HG02763 (cell line): ENCODE measurements at regions not wholly inside any gene's neighbourhood (a gene's known extent, or its start where the extent isn't known, plus 50 kb on each side); places are given as distances from the start of the nearest gene placed in this dataset.

Source experiments
- ATAC-seq: cut with Tn5 transposase; IDR thresholded peaks from one replicate; pipeline ENCODE4 v1.9.1; 2021; ENCODE audit warnings: mild to moderate bottlenecking, moderate library complexity; ENCODE audit not compliant: unreplicated experiment

DNA sequence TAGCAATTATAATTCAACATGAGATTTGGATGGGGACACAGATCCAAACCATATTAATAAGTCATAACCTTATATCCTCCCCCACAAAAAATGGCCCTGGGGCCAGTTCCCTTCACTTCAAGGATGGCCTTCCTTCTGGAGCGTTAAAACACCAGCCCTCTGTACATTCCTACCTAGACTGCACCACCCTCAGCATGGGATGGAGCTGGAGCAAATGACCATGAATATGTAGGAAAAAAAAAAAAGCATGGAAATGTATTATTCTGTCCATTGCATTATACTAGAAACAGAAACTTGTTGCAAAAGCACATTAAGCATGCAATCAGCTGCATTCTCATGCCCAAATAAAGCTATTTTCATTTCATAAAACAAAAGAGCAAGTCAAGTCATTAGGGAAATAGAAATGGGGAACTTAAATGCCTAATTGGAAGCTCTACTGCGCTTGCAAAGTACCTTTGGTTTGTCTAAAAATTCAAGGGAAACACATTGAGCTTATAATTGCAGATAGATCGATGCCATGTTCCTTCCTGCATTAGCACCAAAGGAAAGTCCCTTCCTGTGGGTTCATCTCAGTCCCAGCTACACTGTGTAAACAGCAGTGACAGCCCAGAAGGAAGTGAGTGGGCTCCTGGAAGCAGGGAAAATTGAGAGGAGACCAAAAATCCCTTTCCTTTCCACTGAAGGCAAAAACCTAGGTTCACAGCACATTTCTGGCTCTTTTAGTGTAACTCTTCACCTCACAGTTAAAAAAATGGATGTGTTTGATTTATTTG lies 252.0 kb upstream of the KLHL29 start:
- no peak for ATAC-seq

DNA sequence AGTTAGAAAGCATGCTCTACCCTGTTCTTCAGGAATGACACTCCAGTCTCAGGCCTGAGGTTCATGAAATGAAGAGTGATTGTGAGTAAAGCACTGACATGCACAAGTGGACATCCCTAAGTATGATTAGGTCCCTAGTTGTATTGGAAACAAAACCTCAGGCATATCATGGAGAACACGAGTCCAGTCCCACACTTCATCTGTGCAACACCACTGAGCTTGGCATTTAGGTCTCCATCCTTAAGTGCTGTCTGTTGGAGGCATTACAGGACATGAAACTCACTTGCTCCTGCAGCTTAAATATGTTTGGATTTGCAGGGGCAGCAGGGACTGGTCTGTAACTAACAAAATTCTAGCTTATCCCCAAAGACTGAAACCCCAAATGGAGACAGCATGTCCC lies 250.3 kb upstream of the KLHL29 start:
- ATAC-seq, result no peak

GRCh38 chr2:23135481-23136100 lies 249.4 kb upstream of the KLHL29 start:
- ATAC-seq, result no peak

GRCh38 chr2:23137166-23137565 lies 247.8 kb upstream of the KLHL29 start:
- ATAC-seq, result no peak

GRCh38 chr2:23138701-23139100 lies 246.3 kb upstream of the KLHL29 start:
- no peak for ATAC-seq

GRCh38 chr2:23145460-23145859 lies 239.5 kb upstream of the KLHL29 start:
- no peak for ATAC-seq

DNA sequence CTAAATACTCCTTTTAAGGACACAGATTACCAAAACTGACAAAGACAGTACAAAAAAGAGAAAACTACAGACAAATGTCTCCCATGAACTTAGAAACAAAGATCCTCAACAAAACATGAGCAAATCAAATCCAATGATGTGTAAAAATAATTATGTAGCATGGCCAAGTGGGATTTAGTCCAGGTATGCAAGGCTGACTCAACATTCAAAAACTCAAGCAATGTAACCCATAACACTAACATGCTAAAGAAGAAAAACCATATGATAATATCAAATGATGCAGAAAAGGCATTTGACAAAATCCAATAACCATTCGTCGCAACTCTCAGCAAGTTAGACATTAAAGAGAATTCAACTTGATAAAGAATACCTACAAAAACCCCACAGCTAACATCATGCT lies 239.0 kb upstream of the KLHL29 start:
- no peak for ATAC-seq

DNA sequence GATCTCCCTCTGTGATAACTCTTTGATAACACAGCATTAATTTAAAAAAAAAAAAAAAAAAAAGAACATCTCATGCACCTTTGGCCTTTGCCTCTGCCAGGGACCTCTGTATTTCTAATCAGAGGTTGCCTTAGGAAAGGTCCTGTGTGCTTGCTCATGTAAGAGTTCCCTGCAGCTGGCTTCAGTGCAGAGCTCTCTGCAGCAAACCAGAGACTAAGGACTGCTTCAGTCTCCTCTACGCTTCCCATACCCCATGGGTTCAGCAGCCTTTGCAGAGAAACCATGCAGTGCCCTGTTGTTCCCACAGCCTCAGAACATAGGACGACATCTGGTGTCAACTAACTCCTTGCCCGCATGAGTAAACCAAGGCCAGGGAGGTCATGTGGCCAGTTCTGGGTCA lies 236.6 kb upstream of the KLHL29 start:
- no peak for ATAC-seq

- no peak for ATAC-seq
Observed at GRCh38 chr2:23149777-23150176, 235.2 kb upstream of the KLHL29 start.

- no peak for ATAC-seq
Observed at GRCh38 chr2:23153484-23153883, 231.5 kb upstream of the KLHL29 start.

DNA sequence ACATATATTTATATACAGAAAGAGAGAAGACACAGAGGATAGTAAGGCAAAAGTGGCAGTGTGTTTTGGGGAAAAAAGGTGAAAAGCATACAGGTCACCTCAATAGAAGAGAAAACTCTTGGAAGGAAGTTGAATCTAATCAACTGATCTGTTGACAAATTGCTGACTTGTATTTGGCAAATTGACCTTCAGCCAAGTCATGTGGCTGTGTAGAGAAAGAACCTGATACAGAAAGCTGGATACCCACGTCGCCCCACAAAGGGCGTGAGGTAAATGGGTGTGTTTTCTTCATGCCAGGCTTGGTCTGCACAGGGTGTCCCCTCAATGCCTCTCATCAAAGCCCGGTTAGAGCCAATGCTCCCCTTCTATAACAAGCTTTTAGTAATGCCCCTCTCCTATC lies 230.0 kb upstream of the KLHL29 start:
- no peak for ATAC-seq

GRCh38 chr2:23157812-23158211 lies 227.2 kb upstream of the KLHL29 start:
- no peak for ATAC-seq

DNA sequence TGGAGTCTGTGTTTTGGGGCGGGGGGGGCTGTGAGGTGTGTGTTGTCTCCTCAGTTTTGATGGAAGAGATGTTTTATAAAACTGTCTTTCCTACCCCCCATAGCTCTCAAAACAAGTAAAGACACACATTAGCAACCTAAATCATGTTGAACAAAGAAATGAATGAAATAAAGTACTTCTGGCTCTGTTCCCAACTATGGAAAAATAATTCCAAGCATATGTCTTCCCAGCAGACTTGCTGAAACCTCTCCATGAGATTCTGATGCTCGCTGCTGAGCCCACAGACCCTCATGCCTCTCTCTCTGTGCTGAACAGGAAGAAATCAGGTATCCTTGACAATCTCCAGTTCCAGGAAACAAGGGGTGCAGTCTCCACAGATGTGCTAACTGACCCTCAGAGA lies 226.7 kb upstream of the KLHL29 start:
- ATAC-seq, result no peak

- ATAC-seq, result no peak
Observed at GRCh38 chr2:23159746-23160405, 225.1 kb upstream of the KLHL29 start.

GRCh38 chr2:23164173-23164572 lies 220.8 kb upstream of the KLHL29 start:
- no peak for ATAC-seq

DNA sequence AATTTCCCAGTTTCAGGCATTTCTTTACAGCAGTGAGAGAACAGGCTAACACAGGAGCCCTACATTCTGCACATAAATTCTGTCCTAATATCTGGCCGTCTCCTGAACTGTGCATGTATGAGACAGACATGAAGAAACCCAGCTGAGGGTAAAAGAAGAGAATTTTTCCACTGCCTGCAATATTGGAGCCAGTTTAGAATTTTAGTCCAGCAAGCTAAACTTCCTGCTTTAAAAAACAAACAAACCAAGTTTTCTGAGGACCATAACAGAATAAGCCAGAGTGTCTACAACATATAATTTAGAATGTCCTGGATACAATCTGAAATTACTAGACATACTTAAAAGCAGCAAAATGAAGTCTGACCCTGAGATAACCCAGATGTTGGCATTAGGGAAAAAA lies 215.1 kb upstream of the KLHL29 start:
- ATAC-seq, result no peak

DNA sequence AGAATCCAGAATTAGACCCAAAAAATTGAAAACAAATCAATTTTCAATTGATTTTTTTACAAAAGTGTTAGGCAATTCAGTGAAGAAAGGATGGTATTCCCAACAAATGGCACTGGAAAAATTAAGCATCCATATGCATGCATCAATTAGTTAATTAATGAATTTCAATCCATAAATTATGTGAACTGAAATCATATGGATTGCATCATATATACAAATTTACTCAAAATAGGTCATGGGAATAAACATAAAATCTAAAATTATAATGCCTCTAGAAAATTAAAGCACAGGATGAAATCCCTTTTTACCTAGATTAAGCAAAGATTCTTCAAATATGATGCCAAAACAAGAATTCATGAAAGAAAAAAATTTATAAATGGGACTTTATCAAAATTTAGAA lies 213.9 kb upstream of the KLHL29 start:
- no peak for ATAC-seq

DNA sequence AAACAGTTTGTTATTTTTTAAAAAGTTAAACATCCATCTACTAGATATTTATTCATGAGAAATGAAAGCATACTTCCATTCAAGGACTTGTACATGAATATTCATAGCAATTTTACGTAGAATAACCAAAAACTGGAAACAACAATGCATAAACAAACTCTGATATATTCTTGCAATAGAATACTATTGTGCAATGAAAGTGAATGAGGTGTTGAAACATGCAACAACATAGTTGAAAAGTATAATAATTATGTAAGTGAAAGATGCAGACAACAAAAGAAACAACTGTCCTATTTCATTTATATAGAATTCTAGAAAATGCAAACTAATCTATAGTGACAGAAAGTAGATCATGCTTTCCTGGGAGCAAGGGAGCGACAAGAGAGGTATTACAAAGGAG lies 206.6 kb upstream of the KLHL29 start:
- ATAC-seq, result no peak

- ATAC-seq, result no peak
Observed at GRCh38 chr2:23183733-23184132, 201.2 kb upstream of the KLHL29 start.

- no peak for ATAC-seq
Observed at GRCh38 chr2:23198316-23199114, 186.5 kb upstream of the KLHL29 start.

- no peak for ATAC-seq
Observed at GRCh38 chr2:23199115-23199918, 185.7 kb upstream of the KLHL29 start.
